NCI-H524 (cell line): ENCODE measurements at regions not wholly inside any gene's neighbourhood (a gene's known extent, or its start where the extent isn't known, plus 50 kb on each side); places are given as distances from the start of the nearest gene placed in this dataset.

Experiments
- DNase-seq, 2 experiments: peaks; one replicate each; lab custom pipeline; 2025; lab: John Stamatoyannopoulos, UW

DNA sequence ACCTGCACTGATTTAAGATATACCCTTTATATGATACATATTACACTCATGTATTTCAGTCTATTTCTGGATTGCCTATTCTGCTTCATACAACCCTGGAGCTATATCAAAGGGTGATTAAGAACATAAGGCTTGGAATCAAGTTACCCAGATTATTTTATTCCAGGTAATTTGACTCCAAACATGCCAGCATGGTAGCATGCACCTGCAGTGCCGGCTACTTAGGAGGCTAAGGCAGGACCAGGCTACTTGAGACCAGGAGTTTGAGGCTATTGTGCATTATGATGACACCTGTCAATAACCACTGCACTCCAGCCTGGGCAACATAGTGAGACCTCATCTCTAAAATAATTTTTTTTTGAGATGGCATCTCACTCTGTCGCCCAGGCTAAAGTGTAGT, 50.4 kb upstream of the NEO1 start:
- peak; percentile 57 to 88 for DNase-seq

GRCh38 chr15:73000293-73000692, 52.0 kb upstream of the NEO1 start:
- DNase-seq: no peak

- no peak for DNase-seq
Observed at GRCh38 chr15:72999586-72999985, 52.7 kb upstream of the NEO1 start.

- no peak for DNase-seq
Observed at GRCh38 chr15:72998681-72999466, 53.4 kb upstream of the NEO1 start.

DNA sequence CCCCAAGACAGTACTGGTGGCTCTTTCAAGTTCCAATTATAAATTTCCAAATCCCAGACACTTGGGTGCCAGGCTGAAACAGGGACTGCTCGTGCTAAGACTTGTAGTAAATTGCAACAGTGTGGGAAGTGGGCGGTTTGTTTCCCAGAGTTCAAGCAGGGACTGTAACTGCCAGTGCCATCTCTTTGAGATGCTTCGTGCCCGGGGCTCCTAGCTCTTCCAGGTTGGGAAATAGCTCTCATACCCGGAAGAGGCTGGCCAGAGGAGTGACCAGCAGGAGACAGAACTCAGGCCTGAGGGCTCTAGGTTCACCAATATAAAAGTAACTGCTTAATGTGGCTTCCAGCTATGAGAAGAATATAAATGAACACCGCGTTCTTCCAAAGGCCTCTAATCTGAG, 54.0 kb upstream of the NEO1 start:
- no peak for DNase-seq

DNA sequence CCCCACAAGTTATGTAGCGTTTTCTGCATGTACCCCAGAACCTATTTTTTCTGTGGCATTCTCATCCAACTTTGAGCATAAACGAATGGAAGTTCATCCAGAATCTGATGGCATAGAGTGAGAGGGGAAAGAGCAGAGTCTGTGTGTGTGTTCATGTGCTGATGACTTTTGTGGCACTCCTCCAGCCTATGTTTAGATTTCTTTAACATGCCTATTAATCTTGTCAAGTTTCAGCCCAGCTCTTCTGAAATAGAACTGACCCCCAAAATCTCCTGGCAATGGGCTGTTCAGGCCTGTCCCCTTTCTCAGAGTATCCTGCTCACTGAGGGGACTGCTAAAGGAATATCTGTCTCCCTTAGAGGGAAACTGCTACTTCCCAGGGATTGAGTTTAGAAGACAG, 56.4 kb upstream of the NEO1 start:
- DNase-seq: no peak

- DNase-seq: peak in 1 of 2 experiments; percentile 29
Observed at GRCh38 chr15:72994534-72995177, 57.6 kb upstream of the NEO1 start.

- no peak for DNase-seq
Observed at GRCh38 chr15:72992841-72993252, 59.4 kb upstream of the NEO1 start.

DNA sequence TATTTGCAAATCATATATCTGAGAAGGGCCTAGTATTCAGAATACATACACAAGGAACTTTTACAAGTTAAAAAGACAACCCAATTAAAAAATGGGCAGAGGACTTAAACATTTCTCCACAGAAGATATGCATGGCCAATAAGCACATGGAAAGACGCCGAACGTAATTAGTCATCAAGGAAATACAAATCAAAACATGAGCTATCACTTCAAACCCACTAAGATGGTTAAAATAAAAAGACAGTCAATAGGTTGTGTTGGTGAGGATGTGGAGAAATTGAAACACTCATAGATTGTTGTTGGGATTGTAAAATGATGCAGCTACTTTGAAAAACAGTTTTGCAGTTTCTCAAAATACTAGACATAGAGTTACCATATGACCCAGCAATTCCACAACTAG, 61.2 kb upstream of the NEO1 start:
- no peak for DNase-seq

GRCh38 chr15:72983801-72984545, 68.3 kb upstream of the NEO1 start:
- DNase-seq: no peak

GRCh38 chr15:72982714-72983113, 69.5 kb upstream of the NEO1 start:
- no peak for DNase-seq

DNA sequence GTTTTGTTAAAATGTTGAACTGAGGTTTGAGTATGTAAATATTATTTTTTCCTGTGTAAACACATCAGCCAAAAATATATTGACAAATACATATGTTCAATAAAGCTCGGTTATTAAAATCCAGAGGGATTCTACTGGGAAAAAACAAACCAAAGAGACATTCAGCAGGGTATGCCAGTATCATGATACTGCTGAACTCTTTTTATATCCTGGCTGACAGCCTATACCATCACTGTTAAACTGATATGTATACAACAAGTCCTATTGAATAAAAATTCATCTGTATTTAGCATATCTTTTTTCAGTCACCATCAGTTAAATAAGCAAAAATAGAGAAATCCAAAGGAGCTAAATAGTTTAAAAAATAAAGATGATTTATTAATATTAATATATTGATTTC, 71.6 kb upstream of the NEO1 start:
- DNase-seq: no peak

GRCh38 chr15:72979791-72980190, 72.5 kb upstream of the NEO1 start:
- DNase-seq: no peak

DNA sequence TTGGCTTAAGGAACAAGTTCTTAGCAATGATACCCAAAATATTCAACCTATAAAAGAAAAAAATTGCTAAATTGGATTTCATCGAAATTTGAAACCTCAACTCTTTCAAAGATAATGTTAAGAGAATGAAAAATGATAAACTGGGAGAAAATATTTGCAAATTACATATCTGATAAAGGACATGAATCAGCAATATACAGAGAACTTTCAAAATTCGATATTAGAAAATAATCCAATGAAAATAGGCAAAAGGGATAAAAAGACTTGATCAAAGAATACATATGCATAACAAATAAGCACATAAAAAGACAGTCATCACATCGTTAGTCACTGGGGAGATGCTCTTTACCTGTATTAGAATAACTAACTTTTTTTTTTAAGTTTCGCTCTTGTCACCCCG, 73.0 kb upstream of the NEO1 start:
- DNase-seq: no peak

- DNase-seq: no peak
Observed at GRCh38 chr15:72978223-72978622, 74.0 kb upstream of the NEO1 start.

- DNase-seq: no peak
Observed at GRCh38 chr15:72972362-72972761, 79.9 kb upstream of the NEO1 start.

- no peak for DNase-seq
Observed at GRCh38 chr15:72971766-72972165, 80.5 kb upstream of the NEO1 start.

GRCh38 chr15:72970933-72971760, 81.1 kb upstream of the NEO1 start:
- no peak for DNase-seq

DNA sequence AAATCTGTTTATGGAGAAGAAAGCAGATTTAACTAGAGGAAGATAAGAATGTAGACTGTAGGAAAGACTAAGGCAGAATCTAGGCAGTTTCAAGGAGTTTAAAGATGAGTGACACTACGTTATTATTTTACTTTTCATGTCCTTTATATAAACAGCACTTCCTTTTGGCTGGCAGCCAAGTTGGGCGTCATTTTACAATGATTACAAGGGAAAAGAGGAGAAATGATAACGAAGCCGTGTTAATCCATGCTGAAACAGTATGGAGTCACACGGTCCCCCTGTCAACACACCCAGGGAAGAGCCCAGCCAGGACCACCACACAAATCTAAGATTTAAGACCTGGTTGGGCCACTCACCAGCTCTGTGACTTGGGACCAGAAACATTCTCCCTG, 83.7 kb upstream of the NEO1 start:
- peak in 1 of 2 experiments; percentile 31 for DNase-seq

DNA sequence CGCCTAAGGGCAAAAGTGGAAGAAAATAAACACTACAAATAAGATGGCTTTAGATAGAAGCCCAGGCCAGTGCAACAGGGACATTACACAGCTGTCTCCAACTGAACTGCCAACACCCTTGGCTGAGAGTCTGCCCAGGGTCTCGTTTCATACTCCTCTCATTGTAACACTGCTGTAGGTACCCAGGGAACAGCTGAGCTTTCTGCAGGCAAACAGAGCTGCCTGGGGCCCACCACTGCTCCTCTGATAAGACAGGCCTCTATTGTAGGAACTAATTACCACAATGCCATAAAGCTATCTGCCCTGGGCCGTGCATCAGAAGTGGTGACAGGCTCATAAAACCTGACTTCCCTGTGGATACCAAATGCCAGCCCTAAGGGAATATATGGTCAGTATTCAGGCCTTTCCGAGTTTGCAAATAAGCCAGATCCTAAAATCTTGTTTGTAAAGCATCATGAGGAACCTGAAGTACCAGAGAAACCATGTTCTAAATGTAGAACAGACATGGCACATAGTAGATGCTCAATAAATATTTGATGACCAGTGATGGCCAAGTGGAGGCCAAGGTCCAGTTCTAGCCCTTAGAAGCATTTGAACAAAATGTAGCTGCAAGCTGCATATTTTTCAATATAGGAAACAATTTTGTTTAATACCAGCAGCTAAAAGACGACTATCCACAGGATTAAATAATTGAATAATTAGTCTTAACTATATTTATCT, 84.3 kb upstream of the NEO1 start:
- DNase-seq: no peak

DNA sequence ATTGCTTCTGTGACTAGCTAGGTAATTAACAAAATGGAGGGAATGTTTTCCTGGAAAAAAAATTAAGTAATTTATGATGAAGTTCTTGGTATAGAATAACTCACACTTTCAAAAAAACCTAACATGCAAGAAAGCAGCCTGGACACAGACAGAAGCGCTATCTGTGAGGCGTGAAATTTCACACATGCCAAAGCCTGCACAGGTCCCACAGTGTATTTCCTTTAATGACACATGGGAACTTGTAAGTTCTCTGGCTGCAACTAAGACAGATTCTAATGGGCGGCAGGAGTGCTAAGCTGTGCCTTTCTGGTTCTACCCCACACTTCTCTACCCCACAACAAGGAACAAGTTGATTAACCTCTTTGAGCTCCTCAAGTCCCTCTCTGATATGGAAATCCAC, 84.9 kb upstream of the NEO1 start:
- DNase-seq: no peak

DNA sequence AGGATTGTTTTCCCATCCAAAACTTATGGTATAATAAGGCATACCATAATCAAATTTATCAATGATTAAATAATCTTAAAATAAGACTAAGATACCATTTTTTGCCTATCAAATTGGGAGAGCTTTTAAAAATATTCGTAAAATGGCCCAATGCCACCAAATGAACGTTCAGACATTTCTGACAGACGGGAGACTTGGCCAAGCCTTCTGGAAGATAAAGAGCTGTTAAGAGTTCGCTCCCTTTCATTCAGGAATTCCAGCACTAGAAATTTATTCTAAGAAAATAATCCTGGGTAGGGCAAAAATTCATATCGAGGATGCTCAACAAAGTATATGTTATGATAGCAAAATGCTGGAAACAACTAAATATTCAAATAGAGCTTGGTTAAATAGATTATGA, 85.6 kb upstream of the NEO1 start:
- DNase-seq: no peak
